ENCODE measurements at regions not wholly inside any gene's neighbourhood (a gene's known extent, or its start where the extent isn't known, plus 50 kb on each side); places are given as distances from the start of the nearest gene placed in this dataset.

GRCh38 chrX:2608638-2609430, 82.3 kb upstream of the CD99 start (continued):
- TF ChIP-seq ZNF501 (tag by site-specific recombination; IDR thresholded peaks at IDR 0.05) (no peak), ZNF341 (tag by site-specific recombination; IDR thresholded peaks at IDR 0.05; ENCODE audit: low read depth) (peak; percentile 71; the same call in 1 of the 2 replicates), ZFP3 (tag by site-specific recombination; IDR thresholded peaks at IDR 0.05; ENCODE audit: low read depth) (no peak), ZNF645 (tag by site-specific recombination; IDR thresholded peaks at IDR 0.05) (no peak), ZNF561 (tag by site-specific recombination; IDR thresholded peaks at IDR 0.05; ENCODE audit: borderline replicate concordance) (no peak), PRDM1 (tag by site-specific recombination; IDR thresholded peaks at IDR 0.05) (no peak), ZNF585B (tag by site-specific recombination; IDR thresholded peaks at IDR 0.05) (no peak), GLI4 (tag by site-specific recombination; IDR thresholded peaks at IDR 0.05) (no peak), ZNF692 (tag by site-specific recombination; IDR thresholded peaks at IDR 0.05) (peak; percentile 40; the same call in 1 of the 2 replicates), GLIS2 (tag by site-specific recombination; IDR thresholded peaks at IDR 0.05) (peak; percentile 50), ZNF791 (tag by site-specific recombination; IDR thresholded peaks at IDR 0.05) (no peak), KLF9 (tag by site-specific recombination; IDR thresholded peaks at IDR 0.05; ENCODE audit: low read depth) (peak; percentile 42; the same call in 1 of the 2 replicates), KLF10 (tag by site-specific recombination; IDR thresholded peaks at IDR 0.05) (peak; percentile 47; the same call in 1 of the 2 replicates), SP7 (tag by site-specific recombination; IDR thresholded peaks at IDR 0.05) (peak; percentile 41; the same call in 1 of the 2 replicates), ZNF184 (tag by site-specific recombination; IDR thresholded peaks at IDR 0.05) (no peak), EGR2 (tag by site-specific recombination; IDR thresholded peaks at IDR 0.05; ENCODE audit: low read depth) (peak; percentile 61; the same call in 1 of the 2 replicates), ZNF629 (tag by site-specific recombination; IDR thresholded peaks at IDR 0.05) (0 out of 2 replicates have a peak, but pooled peaks have one; percentile 13), ZNF202 (tag by site-specific recombination; IDR thresholded peaks at IDR 0.05; ENCODE audit: borderline replicate concordance) (0 out of 2 replicates have a peak, but pooled peaks have one; percentile 40), ZFHX2 (tag by site-specific recombination; conservative IDR thresholded peaks at IDR 0.05) (peak; percentile 44; the same call in 1 of the 2 replicates), ZNF211 (tag by site-specific recombination; IDR thresholded peaks at IDR 0.05; ENCODE audit: low read depth) (no peak), ZNF639 (tag by site-specific recombination; IDR thresholded peaks at IDR 0.05) (no peak), KLF17 (tag by site-specific recombination; IDR thresholded peaks at IDR 0.05) (peak; percentile 42; the same call in 1 of the 2 replicates), MZF1 (tag by site-specific recombination; IDR thresholded peaks at IDR 0.05; ENCODE audit: borderline replicate concordance) (no peak), ZNF133 (tag by site-specific recombination; IDR thresholded peaks at IDR 0.05) (no peak), KLF1 (tag by site-specific recombination; IDR thresholded peaks at IDR 0.05) (peak; percentile 94), ZNF449 (tag by site-specific recombination; IDR thresholded peaks at IDR 0.05) (no peak), ZNF843 (tag by site-specific recombination; IDR thresholded peaks at IDR 0.05) (peak; percentile 26; the same call in 1 of the 2 replicates), TRIM28 (IDR thresholded peaks at IDR 0.05; ENCODE audit: borderline replicate concordance, low read length) (no peak), TCF7L2 (IDR thresholded peaks at IDR 0.05; ENCODE audit: borderline replicate concordance, low read depth, low read length) (no peak)

All from HEK293 (cell line).